ENCODE measurements at regions not wholly inside any gene's neighbourhood (a gene's known extent, or its start where the extent isn't known, plus 50 kb on each side); places are given as distances from the start of the nearest gene placed in this dataset.

- no peak for TF ChIP-seq POLR2A (IDR thresholded peaks at IDR 0.05)
- TF ChIP-seq CTCF (IDR thresholded peaks at IDR 0.05 in 4 of 5, conservative IDR thresholded peaks at IDR 0.05 in 1 of 5), result no peak
These were observed 808.5 kb downstream of the TLE4 start for GRCh38 chr9:80380301-80380700.
